ENCODE measurements at regions not wholly inside any gene's neighbourhood (a gene's known extent, or its start where the extent isn't known, plus 50 kb on each side); places are given as distances from the start of the nearest gene placed in this dataset.

GRCh38 chr7:69277366-69277765 is 320.9 kb upstream of the AUTS2 start:
- H3K4ac ChIP-seq (ENCODE audit: low read depth in 1 of 2, low read length in 2 of 2) = no peak overlapping the region
- no peaks in the 10 kb centered on the region for H3K79me1 ChIP-seq (replicated peaks; ENCODE audit: low read length, poor library complexity, severe bottlenecking)
- no peaks in the 10 kb centered on the region for H3K4me1 ChIP-seq (ENCODE audit: control insufficient read depth, insufficient read depth, low read depth, low read length)
- no peak overlapping the region for H3K4me2 ChIP-seq (ENCODE audit: low read length, poor library complexity, severe bottlenecking)
- H2BK12ac ChIP-seq (ENCODE audit: low read length in 2 of 2) = no peak overlapping the region
- H2AK5ac ChIP-seq (ENCODE audit: low read length, severe bottlenecking) = no peak overlapping the region
- H3K14ac ChIP-seq (ENCODE audit: low read length in 2 of 2) = no peak overlapping the region
- no peaks in the 10 kb centered on the region for H3K36me3 ChIP-seq (ENCODE audit: control insufficient read depth in 1 of 2, insufficient read depth in 2 of 2, low read depth in 1 of 2, low read length in 2 of 2)
- no peak for DNase-seq
- H3K18ac ChIP-seq (ENCODE audit: low read depth in 1 of 2, low read length in 2 of 2) = no peak overlapping the region
- 25% methylated on average over 3 of the region's 5 CpGs for WGBS
- no peak overlapping the region for H2BK120ac ChIP-seq (ENCODE audit: low read depth, low read length)
- H3K27ac ChIP-seq (ENCODE audit: low read length, poor library complexity, severe bottlenecking) = no peak overlapping the region
- no peak overlapping the region for H3K4me3 ChIP-seq (ENCODE audit: insufficient read depth in 1 of 2, low read depth in 1 of 2, low read length in 2 of 2)
- no peak overlapping the region for H2BK15ac ChIP-seq (ENCODE audit: low read depth, poor library complexity, severe bottlenecking)
- H3K9me3 ChIP-seq (ENCODE audit: control insufficient read depth, low read length) = no peaks in the 10 kb centered on the region
- H3K23ac ChIP-seq (ENCODE audit: low read length in 2 of 2) = no peak overlapping the region
- H3K27me3 ChIP-seq (ENCODE audit: control insufficient read depth in 1 of 2, insufficient read depth in 1 of 2, low read length in 2 of 2) = peaks cover 0 to 3% of the 10 kb centered on the region in 2 experiments
- no peak overlapping the region for H2BK5ac ChIP-seq (ENCODE audit: low read depth, low read length, poor library complexity, severe bottlenecking)
- H2AFZ ChIP-seq (ENCODE audit: low read depth, low read length) = no peak overlapping the region
- no peak overlapping the region for H4K91ac ChIP-seq (ENCODE audit: low read length)
- no peak overlapping the region for H3K9ac ChIP-seq (ENCODE audit: low read length)
- H4K8ac ChIP-seq (ENCODE audit: low read length) = no peak overlapping the region

- Histone ChIP-seq H3K4ac (ENCODE audit: low read depth in 1 of 2, low read length in 2 of 2) (no peak overlapping the region), H2AK5ac (ENCODE audit: low read length, severe bottlenecking) (no peak overlapping the region), H2BK12ac (ENCODE audit: low read length in 2 of 2) (no peak overlapping the region), H2BK15ac (ENCODE audit: low read depth, poor library complexity, severe bottlenecking) (no peak overlapping the region), H3K14ac (ENCODE audit: low read length in 2 of 2) (no peak overlapping the region), H2AFZ (ENCODE audit: low read depth, low read length) (no peak overlapping the region), H3K18ac (ENCODE audit: low read depth in 1 of 2, low read length in 2 of 2) (no peak overlapping the region), H3K9ac (ENCODE audit: low read length) (peak overlapping the region; percentile 49), H2BK5ac (ENCODE audit: low read depth, low read length, poor library complexity, severe bottlenecking) (no peak overlapping the region), H4K91ac (ENCODE audit: low read length) (no peak overlapping the region), H3K23ac (ENCODE audit: low read length in 2 of 2) (no peak overlapping the region), H3K79me1 (replicated peaks; ENCODE audit: low read length, poor library complexity, severe bottlenecking) (no peaks in the 10 kb centered on the region), H3K27me3 (ENCODE audit: control insufficient read depth in 1 of 2, insufficient read depth in 1 of 2, low read length in 2 of 2) (no peaks in the 10 kb centered on the region), H3K4me2 (ENCODE audit: low read length, poor library complexity, severe bottlenecking) (no peak overlapping the region), H3K4me3 (ENCODE audit: insufficient read depth in 1 of 2, low read depth in 1 of 2, low read length in 2 of 2) (peak overlapping the region in 1 of 2 experiments; percentile 19), H3K9me3 (ENCODE audit: control insufficient read depth, low read length) (no peaks in the 10 kb centered on the region), H3K36me3 (ENCODE audit: control insufficient read depth in 1 of 2, insufficient read depth in 2 of 2, low read depth in 1 of 2, low read length in 2 of 2) (no peaks in the 10 kb centered on the region), H2BK120ac (ENCODE audit: low read depth, low read length) (no peak overlapping the region), H3K27ac (ENCODE audit: low read length, poor library complexity, severe bottlenecking) (no peak overlapping the region), H4K8ac (ENCODE audit: low read length) (no peak overlapping the region), H3K4me1 (ENCODE audit: control insufficient read depth, insufficient read depth, low read depth, low read length) (no peaks in the 10 kb centered on the region)
- WGBS = 42% methylated on average over 3 of the region's 3 CpGs
- no peak for DNase-seq
These were observed 315.3 kb upstream of the AUTS2 start for GRCh38 chr7:69282946-69283345.

GRCh38 chr7:69283421-69283820 is 314.9 kb upstream of the AUTS2 start:
- no peak overlapping the region for H4K91ac ChIP-seq (ENCODE audit: low read length)
- no peak overlapping the region for H3K14ac ChIP-seq (ENCODE audit: low read length in 2 of 2)
- H2AFZ ChIP-seq (ENCODE audit: low read depth, low read length) = no peak overlapping the region
- H3K18ac ChIP-seq (ENCODE audit: low read depth in 1 of 2, low read length in 2 of 2) = no peak overlapping the region
- H3K4ac ChIP-seq (ENCODE audit: low read depth in 1 of 2, low read length in 2 of 2) = no peak overlapping the region
- 64% methylated on average over 8 of the region's 8 CpGs for WGBS
- H2BK120ac ChIP-seq (ENCODE audit: low read depth, low read length) = no peak overlapping the region
- no peaks in the 10 kb centered on the region for H3K79me1 ChIP-seq (replicated peaks; ENCODE audit: low read length, poor library complexity, severe bottlenecking)
- no peak overlapping the region for H3K27ac ChIP-seq (ENCODE audit: low read length, poor library complexity, severe bottlenecking)
- H3K4me2 ChIP-seq (ENCODE audit: low read length, poor library complexity, severe bottlenecking) = no peak overlapping the region
- H2BK5ac ChIP-seq (ENCODE audit: low read depth, low read length, poor library complexity, severe bottlenecking) = no peak overlapping the region
- H3K4me3 ChIP-seq (ENCODE audit: insufficient read depth in 1 of 2, low read depth in 1 of 2, low read length in 2 of 2) = peak overlapping the region in 1 of 2 experiments; percentile 19
- H3K9me3 ChIP-seq (ENCODE audit: control insufficient read depth, low read length) = no peaks in the 10 kb centered on the region
- peak overlapping the region; percentile 49 for H3K9ac ChIP-seq (ENCODE audit: low read length)
- DNase-seq = no peak
- H2BK12ac ChIP-seq (ENCODE audit: low read length in 2 of 2) = no peak overlapping the region
- H3K36me3 ChIP-seq (ENCODE audit: control insufficient read depth in 1 of 2, insufficient read depth in 2 of 2, low read depth in 1 of 2, low read length in 2 of 2) = no peaks in the 10 kb centered on the region
- H2BK15ac ChIP-seq (ENCODE audit: low read depth, poor library complexity, severe bottlenecking) = no peak overlapping the region
- H4K8ac ChIP-seq (ENCODE audit: low read length) = no peak overlapping the region
- no peaks in the 10 kb centered on the region for H3K4me1 ChIP-seq (ENCODE audit: control insufficient read depth, insufficient read depth, low read depth, low read length)
- H3K27me3 ChIP-seq (ENCODE audit: control insufficient read depth in 1 of 2, insufficient read depth in 1 of 2, low read length in 2 of 2) = no peaks in the 10 kb centered on the region
- H2AK5ac ChIP-seq (ENCODE audit: low read length, severe bottlenecking) = no peak overlapping the region
- no peak overlapping the region for H3K23ac ChIP-seq (ENCODE audit: low read length in 2 of 2)

GRCh38 chr7:69285854-69286253 is 312.4 kb upstream of the AUTS2 start:
- Histone ChIP-seq H4K91ac (ENCODE audit: low read length) (no peak overlapping the region), H3K27me3 (ENCODE audit: control insufficient read depth in 1 of 2, insufficient read depth in 1 of 2, low read length in 2 of 2) (no peaks in the 10 kb centered on the region), H2BK12ac (ENCODE audit: low read length in 2 of 2) (no peak overlapping the region), H3K4ac (ENCODE audit: low read depth in 1 of 2, low read length in 2 of 2) (no peak overlapping the region), H2BK5ac (ENCODE audit: low read depth, low read length, poor library complexity, severe bottlenecking) (no peak overlapping the region), H3K27ac (ENCODE audit: low read length, poor library complexity, severe bottlenecking) (no peak overlapping the region), H3K79me1 (replicated peaks; ENCODE audit: low read length, poor library complexity, severe bottlenecking) (no peaks in the 10 kb centered on the region), H2AK5ac (ENCODE audit: low read length, severe bottlenecking) (no peak overlapping the region), H3K23ac (ENCODE audit: low read length in 2 of 2) (no peak overlapping the region), H3K9ac (ENCODE audit: low read length) (no peak overlapping the region), H3K4me2 (ENCODE audit: low read length, poor library complexity, severe bottlenecking) (no peak overlapping the region), H3K4me3 (ENCODE audit: insufficient read depth in 1 of 2, low read depth in 1 of 2, low read length in 2 of 2) (no peak overlapping the region), H3K9me3 (ENCODE audit: control insufficient read depth, low read length) (no peaks in the 10 kb centered on the region), H3K18ac (ENCODE audit: low read depth in 1 of 2, low read length in 2 of 2) (no peak overlapping the region), H3K36me3 (ENCODE audit: control insufficient read depth in 1 of 2, insufficient read depth in 2 of 2, low read depth in 1 of 2, low read length in 2 of 2) (no peaks in the 10 kb centered on the region), H4K8ac (ENCODE audit: low read length) (no peak overlapping the region), H3K14ac (ENCODE audit: low read length in 2 of 2) (no peak overlapping the region), H2BK15ac (ENCODE audit: low read depth, poor library complexity, severe bottlenecking) (no peak overlapping the region), H3K4me1 (ENCODE audit: control insufficient read depth, insufficient read depth, low read depth, low read length) (no peaks in the 10 kb centered on the region), H2BK120ac (ENCODE audit: low read depth, low read length) (no peak overlapping the region), H2AFZ (ENCODE audit: low read depth, low read length) (no peak overlapping the region)
- DNase-seq = no peak
